GM23338 (cell line): ENCODE measurements at regions not wholly inside any gene's neighbourhood (a gene's known extent, or its start where the extent isn't known, plus 50 kb on each side); places are given as distances from the start of the nearest gene placed in this dataset.
"Not testable (repeated sequence)": the region's sequence is repeated elsewhere in the genome, so short reads cannot be mapped to it uniquely, and the experiment has no call there.

Experiments used
- ATAC-seq: fragments of 200-7000 bp; cut with Tn5 transposase; 3 replicates; pipeline ENCODE4 v1.9.1; 2020
- DNase-seq: peaks from one replicate; pipeline ENCODE4 v3.0.0-alpha.2; 2015; ENCODE audit warnings: low spot score
- H2AFZ ChIP-seq: fragments of 200-600 bp; sonication (generic); 2 replicates; pipeline ENCODE4 v1.8.0; 2016; ENCODE audit warnings: antibody characterized with exemption, mild to moderate bottlenecking, moderate library complexity
- H3F3A ChIP-seq: fragments of 200-600 bp; sonication (generic); replicated peaks from 2 replicates; pipeline ENCODE4 v1.8.0; 2017; ENCODE audit warnings: antibody characterized with exemption, mixed run types, low read depth
- H3K27ac ChIP-seq: fragments of 200-600 bp; sonication (generic); 2 replicates; pipeline ENCODE4 v1.6.1; 2016; ENCODE audit warnings: low read depth
- H3K27me3 ChIP-seq: fragments of 200-600 bp; sonication (generic); 2 replicates; pipeline ENCODE4 v1.8.0; 2016; ENCODE audit warnings: mild to moderate bottlenecking, mixed run types, moderate library complexity; ENCODE audit not compliant: insufficient read depth
- H3K36me3 ChIP-seq: fragments of 200-600 bp; sonication (generic); 2 replicates; pipeline ENCODE4 v1.8.0; 2016; ENCODE audit warnings: mild to moderate bottlenecking; ENCODE audit not compliant: insufficient read depth
- H3K4me1 ChIP-seq: fragments of 200-600 bp; sonication (generic); 2 replicates; pipeline ENCODE4 v1.8.0; 2016; ENCODE audit warnings: mild to moderate bottlenecking, moderate library complexity; ENCODE audit not compliant: insufficient read depth
- H3K4me2 ChIP-seq: fragments of 200-600 bp; sonication (generic); 2 replicates; pipeline ENCODE4 v1.7.1; 2017; ENCODE audit warnings: mixed run types
- H3K4me3 ChIP-seq: fragments of 200-600 bp; sonication (generic); 2 replicates; pipeline ENCODE4 v1.6.1; 2016; ENCODE audit warnings: mixed run types
- H3K79me2 ChIP-seq: fragments of 200-600 bp; sonication (generic); replicated peaks from 2 replicates; pipeline ENCODE4 v1.8.0; 2017; ENCODE audit warnings: mild to moderate bottlenecking; ENCODE audit not compliant: insufficient read depth
- H3K9me2 ChIP-seq: fragments of 200-600 bp; sonication (generic); 2 replicates; pipeline ENCODE4 v1.8.0; 2017; ENCODE audit not compliant: insufficient read depth
- H4K20me1 ChIP-seq: fragments of 200-600 bp; sonication (generic); replicated peaks from 2 replicates; pipeline ENCODE4 v1.8.0; 2017; ENCODE audit warnings: mild to moderate bottlenecking; ENCODE audit not compliant: insufficient read depth
- H3K27ac Mint-ChIP-seq: 2 replicates; pipeline ENCODE4 v1.8.0; 2020; ENCODE audit warnings: inconsistent platforms, mild to moderate bottlenecking, moderate library complexity, mixed read lengths
- H3K27me3 Mint-ChIP-seq: 3 replicates; pipeline ENCODE4 v1.8.0; 2022; ENCODE audit warnings: low read depth, mild to moderate bottlenecking, moderate library complexity, mixed read lengths, inconsistent platforms; ENCODE audit not compliant: insufficient read depth, poor library complexity
- H3K36me3 Mint-ChIP-seq: 3 replicates; pipeline ENCODE4 v1.8.0; 2021; ENCODE audit warnings: low read depth, mild to moderate bottlenecking, inconsistent platforms, moderate library complexity, mixed read lengths
- H3K4me1 Mint-ChIP-seq: 3 replicates; pipeline ENCODE4 v1.8.0; 2020; ENCODE audit warnings: mild to moderate bottlenecking, inconsistent platforms, mixed read lengths
- H3K4me3 Mint-ChIP-seq: 3 replicates; pipeline ENCODE4 v1.8.0; 2021; ENCODE audit warnings: moderate library complexity, mild to moderate bottlenecking, inconsistent platforms, mixed read lengths
- H3K9me3 Mint-ChIP-seq: 3 replicates; pipeline ENCODE4 v1.8.0; 2020; ENCODE audit warnings: moderate library complexity, mild to moderate bottlenecking, inconsistent platforms, mixed read lengths
- NANOG ChIP-seq: IDR thresholded peaks from 2 replicates; pipeline ENCODE4 v1.6.1; 2016; ENCODE audit warnings: antibody characterized with exemption, borderline replicate concordance
- TF ChIP-seq, protein P1 (sequence below): fragments of 250-450 bp; sonication (Bioruptor Pico); IDR thresholded peaks from 2 replicates; pipeline ENCODE4 v1.5.0; 2020; ENCODE audit warnings: mild to moderate bottlenecking, moderate library complexity
- TF ChIP-seq, protein P2 (sequence below), 2 experiments: fragments of 200-600 bp in 1 of 2; sonication (generic) in 1 of 2; conservative IDR thresholded peaks; 2 replicates each; pipeline versions ENCODE4 v1.5.1 to v1.6.1; 2016 to 2017; ENCODE audit warnings: antibody characterized with exemption in 2 of 2, low read depth in 2 of 2, mild to moderate bottlenecking in 2 of 2, moderate library complexity in 1 of 2

DNA sequence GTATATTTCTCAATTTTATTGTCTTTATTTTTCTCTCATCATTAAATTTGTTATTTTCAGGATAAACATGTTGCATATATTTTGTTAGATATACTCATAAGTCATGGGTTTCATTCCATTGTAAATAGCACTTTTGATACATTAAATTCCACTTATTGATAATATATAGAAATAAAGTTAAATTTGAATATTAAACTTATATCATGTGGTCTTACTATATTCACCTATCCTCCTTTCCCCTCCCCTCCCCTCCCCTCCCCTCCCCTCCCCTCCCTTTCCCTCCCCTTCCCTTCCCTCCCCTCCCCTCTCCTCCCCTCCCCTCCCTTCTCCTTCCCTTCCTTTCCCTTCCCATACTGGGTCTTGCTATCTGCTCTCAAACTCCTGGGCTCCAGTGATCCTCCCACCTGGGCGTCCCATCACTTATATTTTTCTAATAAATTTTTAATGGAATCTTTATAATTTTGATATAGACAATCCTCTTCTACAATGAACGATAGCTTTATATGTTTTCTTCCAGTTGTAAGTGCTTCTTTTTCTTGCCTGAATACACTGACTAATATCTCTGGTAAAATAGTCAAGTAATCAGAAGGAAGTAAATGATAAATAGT lies 692.4 kb downstream of the C6orf118 start (continued):
- TF ChIP-seq, protein P1, sequence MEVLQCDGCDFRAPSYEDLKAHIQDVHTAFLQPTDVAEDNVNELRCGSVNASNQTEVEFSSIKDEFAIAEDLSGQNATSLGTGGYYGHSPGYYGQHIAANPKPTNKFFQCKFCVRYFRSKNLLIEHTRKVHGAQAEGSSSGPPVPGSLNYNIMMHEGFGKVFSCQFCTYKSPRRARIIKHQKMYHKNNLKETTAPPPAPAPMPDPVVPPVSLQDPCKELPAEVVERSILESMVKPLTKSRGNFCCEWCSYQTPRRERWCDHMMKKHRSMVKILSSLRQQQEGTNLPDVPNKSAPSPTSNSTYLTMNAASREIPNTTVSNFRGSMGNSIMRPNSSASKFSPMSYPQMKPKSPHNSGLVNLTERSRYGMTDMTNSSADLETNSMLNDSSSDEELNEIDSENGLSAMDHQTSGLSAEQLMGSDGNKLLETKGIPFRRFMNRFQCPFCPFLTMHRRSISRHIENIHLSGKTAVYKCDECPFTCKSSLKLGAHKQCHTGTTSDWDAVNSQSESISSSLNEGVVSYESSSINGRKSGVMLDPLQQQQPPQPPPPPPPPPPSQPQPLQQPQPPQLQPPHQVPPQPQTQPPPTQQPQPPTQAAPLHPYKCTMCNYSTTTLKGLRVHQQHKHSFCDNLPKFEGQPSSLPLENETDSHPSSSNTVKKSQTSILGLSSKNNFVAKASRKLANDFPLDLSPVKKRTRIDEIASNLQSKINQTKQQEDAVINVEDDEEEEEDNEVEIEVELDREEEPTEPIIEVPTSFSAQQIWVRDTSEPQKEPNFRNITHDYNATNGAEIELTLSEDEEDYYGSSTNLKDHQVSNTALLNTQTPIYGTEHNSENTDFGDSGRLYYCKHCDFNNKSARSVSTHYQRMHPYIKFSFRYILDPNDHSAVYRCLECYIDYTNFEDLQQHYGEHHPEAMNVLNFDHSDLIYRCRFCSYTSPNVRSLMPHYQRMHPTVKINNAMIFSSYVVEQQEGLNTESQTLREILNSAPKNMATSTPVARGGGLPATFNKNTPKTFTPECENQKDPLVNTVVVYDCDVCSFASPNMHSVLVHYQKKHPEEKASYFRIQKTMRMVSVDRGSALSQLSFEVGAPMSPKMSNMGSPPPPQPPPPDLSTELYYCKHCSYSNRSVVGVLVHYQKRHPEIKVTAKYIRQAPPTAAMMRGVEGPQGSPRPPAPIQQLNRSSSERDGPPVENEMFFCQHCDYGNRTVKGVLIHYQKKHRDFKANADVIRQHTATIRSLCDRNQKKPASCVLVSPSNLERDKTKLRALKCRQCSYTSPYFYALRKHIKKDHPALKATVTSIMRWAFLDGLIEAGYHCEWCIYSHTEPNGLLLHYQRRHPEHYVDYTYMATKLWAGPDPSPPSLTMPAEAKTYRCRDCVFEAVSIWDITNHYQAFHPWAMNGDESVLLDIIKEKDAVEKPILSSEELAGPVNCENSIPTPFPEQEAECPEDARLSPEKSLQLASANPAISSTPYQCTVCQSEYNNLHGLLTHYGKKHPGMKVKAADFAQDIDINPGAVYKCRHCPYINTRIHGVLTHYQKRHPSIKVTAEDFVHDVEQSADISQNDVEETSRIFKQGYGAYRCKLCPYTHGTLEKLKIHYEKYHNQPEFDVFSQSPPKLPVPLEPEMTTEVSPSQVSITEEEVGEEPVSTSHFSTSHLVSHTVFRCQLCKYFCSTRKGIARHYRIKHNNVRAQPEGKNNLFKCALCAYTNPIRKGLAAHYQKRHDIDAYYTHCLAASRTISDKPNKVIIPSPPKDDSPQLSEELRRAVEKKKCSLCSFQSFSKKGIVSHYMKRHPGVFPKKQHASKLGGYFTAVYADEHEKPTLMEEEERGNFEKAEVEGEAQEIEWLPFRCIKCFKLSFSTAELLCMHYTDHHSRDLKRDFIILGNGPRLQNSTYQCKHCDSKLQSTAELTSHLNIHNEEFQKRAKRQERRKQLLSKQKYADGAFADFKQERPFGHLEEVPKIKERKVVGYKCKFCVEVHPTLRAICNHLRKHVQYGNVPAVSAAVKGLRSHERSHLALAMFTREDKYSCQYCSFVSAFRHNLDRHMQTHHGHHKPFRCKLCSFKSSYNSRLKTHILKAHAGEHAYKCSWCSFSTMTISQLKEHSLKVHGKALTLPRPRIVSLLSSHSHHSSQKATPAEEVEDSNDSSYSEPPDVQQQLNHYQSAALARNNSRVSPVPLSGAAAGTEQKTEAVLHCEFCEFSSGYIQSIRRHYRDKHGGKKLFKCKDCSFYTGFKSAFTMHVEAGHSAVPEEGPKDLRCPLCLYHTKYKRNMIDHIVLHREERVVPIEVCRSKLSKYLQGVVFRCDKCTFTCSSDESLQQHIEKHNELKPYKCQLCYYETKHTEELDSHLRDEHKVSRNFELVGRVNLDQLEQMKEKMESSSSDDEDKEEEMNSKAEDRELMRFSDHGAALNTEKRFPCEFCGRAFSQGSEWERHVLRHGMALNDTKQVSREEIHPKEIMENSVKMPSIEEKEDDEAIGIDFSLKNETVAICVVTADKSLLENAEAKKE, result no peak

GRCh38 chr6:164612751-164613150 lies 696.7 kb downstream of the C6orf118 start:
- no peaks in the 10 kb centered on the region for H3K27me3 Mint-ChIP-seq
- H3K27ac Mint-ChIP-seq, result 0 out of 2 replicates have a peak overlapping the region, but pooled peaks have one; percentile 47
- no peaks in the 10 kb centered on the region for H3K9me3 Mint-ChIP-seq

GRCh38 chr6:164610859-164611258 lies 698.5 kb downstream of the C6orf118 start:
- not testable (repeated sequence) for H3K27ac Mint-ChIP-seq, H3K27ac ChIP-seq

More at GRCh38 chr6:164612751-164613150, 696.7 kb downstream of the C6orf118 start:
- Histone ChIP-seq H3K4me2 (no peak overlapping the region), H3K4me1 (no peaks in the 10 kb centered on the region), H4K20me1 (no peaks in the 10 kb centered on the region), H3K27ac (no peak overlapping the region), H3K79me2 (no peaks in the 10 kb centered on the region), H3F3A (no peaks in the 10 kb centered on the region), H3K27me3 (no peaks in the 10 kb centered on the region), H3K4me3 (no peak overlapping the region), H2AFZ (no peak overlapping the region), H3K9me2 (no peaks in the 10 kb centered on the region), H3K36me3 (no peaks in the 10 kb centered on the region)
- H3K36me3 Mint-ChIP-seq, result no peaks in the 10 kb centered on the region
- no peak for TF ChIP-seq NANOG
- TF ChIP-seq, protein P2, sequence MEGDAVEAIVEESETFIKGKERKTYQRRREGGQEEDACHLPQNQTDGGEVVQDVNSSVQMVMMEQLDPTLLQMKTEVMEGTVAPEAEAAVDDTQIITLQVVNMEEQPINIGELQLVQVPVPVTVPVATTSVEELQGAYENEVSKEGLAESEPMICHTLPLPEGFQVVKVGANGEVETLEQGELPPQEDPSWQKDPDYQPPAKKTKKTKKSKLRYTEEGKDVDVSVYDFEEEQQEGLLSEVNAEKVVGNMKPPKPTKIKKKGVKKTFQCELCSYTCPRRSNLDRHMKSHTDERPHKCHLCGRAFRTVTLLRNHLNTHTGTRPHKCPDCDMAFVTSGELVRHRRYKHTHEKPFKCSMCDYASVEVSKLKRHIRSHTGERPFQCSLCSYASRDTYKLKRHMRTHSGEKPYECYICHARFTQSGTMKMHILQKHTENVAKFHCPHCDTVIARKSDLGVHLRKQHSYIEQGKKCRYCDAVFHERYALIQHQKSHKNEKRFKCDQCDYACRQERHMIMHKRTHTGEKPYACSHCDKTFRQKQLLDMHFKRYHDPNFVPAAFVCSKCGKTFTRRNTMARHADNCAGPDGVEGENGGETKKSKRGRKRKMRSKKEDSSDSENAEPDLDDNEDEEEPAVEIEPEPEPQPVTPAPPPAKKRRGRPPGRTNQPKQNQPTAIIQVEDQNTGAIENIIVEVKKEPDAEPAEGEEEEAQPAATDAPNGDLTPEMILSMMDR (conservative IDR thresholded peaks at IDR 0.05; ENCODE audit: low read depth in 2 of 2), result peak in 1 of 2 experiments; percentile 47; a peak in 2 of 4 replicates
- H3K4me1 Mint-ChIP-seq, result no peaks in the 10 kb centered on the region; the same call in 2 of the 3 replicates
- ATAC-seq (no peak), DNase-seq (no peak)
- no peak overlapping the region for H3K4me3 Mint-ChIP-seq

GRCh38 chr6:164602415-164602814 lies 707.0 kb downstream of the C6orf118 start:
- not testable (repeated sequence) for H3K9me3 Mint-ChIP-seq, H3K27me3 Mint-ChIP-seq, H3K27ac Mint-ChIP-seq, DNase-seq, H3K4me3 Mint-ChIP-seq, H3K4me1 Mint-ChIP-seq, H3F3A ChIP-seq, H3K4me1 ChIP-seq, H3K4me2 ChIP-seq, H3K79me2 ChIP-seq, H4K20me1 ChIP-seq, H3K4me3 ChIP-seq, H3K27me3 ChIP-seq, H3K36me3 ChIP-seq, H3K27ac ChIP-seq, H3K9me2 ChIP-seq, H3K36me3 Mint-ChIP-seq, ATAC-seq, H2AFZ ChIP-seq

More at GRCh38 chr6:164610859-164611258, 698.5 kb downstream of the C6orf118 start:
- H2AFZ ChIP-seq, H3K9me2 ChIP-seq, H3K9me3 Mint-ChIP-seq, H3K79me2 ChIP-seq, H3K4me3 Mint-ChIP-seq, H3K4me3 ChIP-seq, ATAC-seq, DNase-seq, H3F3A ChIP-seq, H3K4me1 ChIP-seq, H3K27me3 Mint-ChIP-seq, H3K36me3 Mint-ChIP-seq, H3K27me3 ChIP-seq, H3K36me3 ChIP-seq, H3K4me2 ChIP-seq, H3K4me1 Mint-ChIP-seq, H4K20me1 ChIP-seq: not testable (repeated sequence)
